ENCODE measurements at regions not wholly inside any gene's neighbourhood (a gene's known extent, or its start where the extent isn't known, plus 50 kb on each side); places are given as distances from the start of the nearest gene placed in this dataset.
"Not testable (repeated sequence)": the region's sequence is repeated elsewhere in the genome, so short reads cannot be mapped to it uniquely, and the experiment has no call there.

GRCh38 chr11:82034527-82034926 is 699.1 kb downstream of the FAM181B start:
- DNase-seq (ENCODE audit: extremely low read depth, low read depth) = no peak
- no peak for TF ChIP-seq CTCF (IDR thresholded peaks at IDR 0.05; ENCODE audit: low read depth, low read length)

GRCh38 chr11:82027335-82027734 is 706.3 kb downstream of the FAM181B start:
- DNase-seq (ENCODE audit: extremely low read depth, low read depth) = not testable (repeated sequence)

- TF ChIP-seq CTCF (IDR thresholded peaks at IDR 0.05; ENCODE audit: low read depth, low read length) = no peak
- DNase-seq (ENCODE audit: extremely low read depth, low read depth) = no peak
These were observed 708.9 kb downstream of the FAM181B start for GRCh38 chr11:82024760-82025159.

- DNase-seq (ENCODE audit: extremely low read depth, low read depth) = no peak
- no peak for TF ChIP-seq CTCF (IDR thresholded peaks at IDR 0.05; ENCODE audit: low read depth, low read length)
These were observed 721.4 kb downstream of the FAM181B start for GRCh38 chr11:82012276-82012675.

- no peak for TF ChIP-seq CTCF (IDR thresholded peaks at IDR 0.05; ENCODE audit: low read depth, low read length)
- DNase-seq (ENCODE audit: extremely low read depth, low read depth) = no peak
These were observed 724.5 kb downstream of the FAM181B start for GRCh38 chr11:82009133-82009532.

GRCh38 chr11:82007521-82007920 is 726.1 kb downstream of the FAM181B start:
- TF ChIP-seq CTCF (IDR thresholded peaks at IDR 0.05; ENCODE audit: low read depth, low read length) = no peak
- DNase-seq (ENCODE audit: extremely low read depth, low read depth) = no peak

- no peak for TF ChIP-seq CTCF (IDR thresholded peaks at IDR 0.05; ENCODE audit: low read depth, low read length)
- DNase-seq (ENCODE audit: extremely low read depth, low read depth) = no peak
These were observed 729.0 kb downstream of the FAM181B start for GRCh38 chr11:82004537-82005213.

Data from AG09319 (cell line).